ENCODE measurements at regions not wholly inside any gene's neighbourhood (a gene's known extent, or its start where the extent isn't known, plus 50 kb on each side); places are given as distances from the start of the nearest gene placed in this dataset.

DNA sequence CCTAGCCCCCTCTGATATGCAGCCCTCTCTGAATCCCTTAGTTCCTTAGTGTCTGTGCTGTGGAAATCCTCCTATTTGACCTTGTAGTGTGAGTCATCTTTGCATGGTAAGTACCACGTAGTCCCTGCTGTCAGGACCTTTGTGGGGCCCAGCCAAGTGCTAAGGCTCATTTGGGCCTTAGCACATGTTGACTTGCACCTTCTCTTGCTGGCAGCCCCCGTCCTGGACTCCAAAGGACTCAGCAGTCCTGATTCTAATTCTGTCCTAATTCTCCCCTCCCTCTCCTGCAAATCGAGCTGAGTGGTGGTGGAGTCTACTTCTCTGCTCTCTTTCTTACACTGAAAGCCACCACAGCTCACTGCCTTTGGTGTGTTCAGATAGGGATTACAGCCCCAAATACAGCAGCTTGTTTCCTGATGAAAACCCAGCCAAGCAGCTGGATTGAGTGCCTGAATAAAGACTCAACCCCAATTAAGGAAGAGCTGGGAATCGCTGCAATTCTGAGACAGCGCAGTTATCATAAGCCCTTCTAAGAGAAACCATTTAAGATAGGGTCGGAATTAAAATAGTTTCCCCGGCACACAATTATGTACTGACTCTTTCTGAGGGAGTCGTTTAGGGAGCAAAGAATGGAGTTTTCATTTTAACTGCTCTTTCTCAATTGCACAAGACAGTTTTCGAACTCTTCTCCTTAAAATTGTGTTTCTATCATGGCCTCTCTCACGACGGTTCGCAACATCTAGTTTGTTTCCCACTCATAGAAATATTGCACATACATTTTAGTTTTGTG is 215.6 kb upstream of the TNP1 start:
- DNase-seq (ENCODE audit: low read depth in 1 of 2, low spot score in 1 of 2): no peak

DNA sequence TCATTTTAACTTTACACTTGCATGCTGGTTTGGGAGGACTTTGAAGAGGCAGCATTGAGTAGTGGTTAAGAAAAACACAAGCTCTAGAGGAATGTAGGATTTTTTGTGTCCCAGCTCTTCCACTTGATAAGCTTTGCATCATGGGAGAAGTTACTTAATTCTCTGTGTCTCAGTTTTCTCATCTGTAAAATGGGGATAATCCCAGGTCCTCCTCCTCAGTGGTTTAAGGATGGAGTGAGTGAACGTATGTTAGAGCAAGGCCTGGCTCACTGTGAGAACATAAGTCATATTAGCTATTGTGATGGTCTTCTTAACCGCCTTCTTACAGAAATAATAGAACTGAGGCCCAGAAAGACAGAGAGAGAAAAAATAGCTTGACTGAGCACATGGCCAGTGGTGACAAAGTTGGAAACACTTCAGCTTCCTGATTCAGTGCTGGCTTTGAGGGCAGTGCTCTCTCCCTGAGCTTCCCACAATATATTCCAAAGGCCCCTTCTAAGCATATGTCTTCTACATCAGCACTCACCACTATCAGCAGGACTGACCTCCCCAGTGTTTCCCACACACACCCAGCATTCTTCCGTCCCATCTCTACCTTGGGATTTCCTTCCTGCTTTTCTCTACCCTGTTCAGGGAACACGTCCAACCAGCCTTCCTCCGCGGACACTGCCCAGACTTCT is 214.9 kb upstream of the TNP1 start:
- DNase-seq (ENCODE audit: low read depth in 1 of 2, low spot score in 1 of 2): no peak

DNA sequence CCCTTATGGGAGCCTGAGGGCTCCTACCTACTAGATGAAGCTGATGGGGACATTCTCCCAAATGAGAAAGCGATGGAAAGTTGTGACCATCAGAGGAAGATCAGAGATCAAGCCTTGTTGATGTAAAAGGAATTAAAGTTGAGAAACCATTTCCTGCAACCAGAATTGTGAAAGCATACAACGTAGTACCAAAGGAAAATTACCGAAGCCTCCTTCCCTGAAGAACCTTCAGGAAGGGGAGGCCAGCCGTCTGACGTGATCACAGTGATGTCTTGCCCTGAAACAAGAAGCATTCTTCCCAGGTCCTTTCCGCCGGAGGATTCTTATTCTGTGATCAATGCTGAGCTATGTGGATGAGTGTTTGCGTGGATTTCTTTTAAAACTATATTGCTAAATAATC is 211.6 kb upstream of the TNP1 start:
- DNase-seq (ENCODE audit: low read depth in 1 of 2, low spot score in 1 of 2): no peak

DNA sequence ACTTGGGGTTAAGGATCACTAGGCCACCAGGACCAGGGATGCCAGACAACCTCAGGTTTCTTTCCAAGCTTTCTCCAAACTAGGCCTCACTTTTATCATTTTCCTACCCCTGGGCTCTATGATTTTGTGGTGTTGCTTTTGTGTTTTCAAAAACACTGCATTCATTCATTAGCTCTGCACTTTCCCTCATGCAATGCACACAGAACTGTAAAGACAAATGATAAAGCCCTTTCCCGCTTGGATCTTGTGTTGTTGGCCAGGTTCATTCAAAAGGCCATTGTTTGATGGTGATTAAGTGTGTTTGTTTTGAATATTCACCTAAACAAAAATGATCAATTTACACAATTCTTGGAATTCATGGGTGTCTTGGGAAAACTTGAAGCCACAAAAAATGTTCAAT is 210.7 kb upstream of the TNP1 start:
- DNase-seq (ENCODE audit: low read depth in 1 of 2, low spot score in 1 of 2): no peak

DNA sequence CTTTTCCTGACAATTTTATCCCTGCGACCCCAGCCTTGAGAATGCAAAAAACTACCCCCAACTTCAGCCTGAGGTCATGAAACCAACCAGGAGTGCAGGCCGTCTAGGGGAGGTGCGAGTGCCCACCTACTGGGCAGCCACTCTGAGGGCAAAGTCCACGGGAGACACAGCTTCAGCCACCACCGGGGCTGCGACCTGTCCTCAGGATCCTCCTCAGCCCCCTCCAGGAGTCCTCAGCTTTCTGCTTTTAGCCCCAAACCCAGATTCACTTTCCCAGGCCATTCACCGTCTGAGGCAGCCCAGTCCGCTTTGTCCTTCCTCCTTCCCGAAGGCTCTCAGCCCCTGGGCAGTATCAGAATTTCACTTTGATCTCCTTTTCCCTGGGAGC is 210.2 kb upstream of the TNP1 start:
- no peak for DNase-seq (ENCODE audit: low read depth in 1 of 2, low spot score in 1 of 2)

DNA sequence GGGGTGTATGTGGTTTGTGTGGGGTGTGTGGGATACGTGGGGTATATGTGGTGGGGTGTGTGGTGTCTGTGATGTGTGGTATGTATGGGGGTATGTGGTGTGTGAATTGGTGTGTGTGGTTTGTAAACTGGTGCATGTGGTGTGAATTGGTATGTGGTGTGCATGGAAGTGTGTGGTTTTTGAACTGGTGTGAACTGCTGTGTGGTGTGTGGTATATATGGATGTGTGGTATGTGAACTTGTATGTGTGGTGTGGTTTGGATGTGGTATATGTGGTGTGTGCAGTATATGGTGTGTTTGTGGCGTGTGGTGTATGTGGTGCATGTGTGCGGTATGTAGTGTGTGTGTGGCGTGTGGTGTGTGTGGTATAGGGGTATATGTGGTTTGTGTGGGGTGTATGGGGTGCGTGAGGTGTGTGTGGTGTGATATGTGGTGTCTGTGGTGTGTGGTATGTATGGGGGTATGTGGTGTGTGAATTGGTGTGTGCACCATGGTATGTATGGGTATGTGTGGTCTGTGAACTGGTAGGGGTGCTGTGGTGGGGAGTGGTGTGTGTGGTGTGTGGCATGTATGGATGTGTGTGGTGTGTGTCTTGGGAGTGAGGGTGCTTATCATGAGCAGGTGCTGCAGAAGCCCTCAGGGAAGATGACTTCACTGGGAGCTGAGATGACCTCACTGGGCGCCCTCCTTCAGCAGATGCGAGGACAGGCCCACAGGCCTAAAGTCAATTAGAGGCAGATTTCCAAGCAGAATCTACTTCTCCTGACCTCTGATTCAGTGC is 209.6 kb upstream of the TNP1 start:
- DNase-seq (ENCODE audit: low read depth in 1 of 2, low spot score in 1 of 2): no peak

DNA sequence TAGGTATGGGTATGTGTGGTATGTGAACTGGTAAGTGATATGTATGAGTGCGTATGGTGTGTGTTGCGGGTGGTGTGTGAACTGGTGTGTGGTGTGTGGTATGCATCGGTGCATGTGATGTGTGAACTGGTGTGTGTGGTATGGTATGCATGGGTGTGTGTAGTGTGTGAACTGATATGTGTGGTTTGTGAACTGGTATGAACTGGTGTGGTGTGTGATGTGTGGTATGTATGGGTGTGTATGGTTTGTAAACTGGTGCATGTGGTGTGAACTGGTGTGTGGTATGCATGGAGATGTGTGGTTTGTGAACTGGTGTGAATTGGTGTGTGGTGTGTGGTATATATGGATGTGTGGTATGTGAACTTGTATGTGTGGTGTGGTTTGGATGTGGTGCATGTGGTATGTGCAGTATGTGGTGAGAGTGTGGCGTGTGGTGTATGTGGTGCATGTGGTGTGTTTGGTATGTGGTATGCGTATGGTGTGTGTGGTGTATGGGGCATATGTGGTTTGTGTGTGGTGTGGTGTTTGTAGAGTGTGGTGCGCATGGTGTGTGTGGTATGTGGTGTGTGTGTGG is 208.9 kb upstream of the TNP1 start:
- no peak for DNase-seq (ENCODE audit: low read depth in 1 of 2, low spot score in 1 of 2)

DNA sequence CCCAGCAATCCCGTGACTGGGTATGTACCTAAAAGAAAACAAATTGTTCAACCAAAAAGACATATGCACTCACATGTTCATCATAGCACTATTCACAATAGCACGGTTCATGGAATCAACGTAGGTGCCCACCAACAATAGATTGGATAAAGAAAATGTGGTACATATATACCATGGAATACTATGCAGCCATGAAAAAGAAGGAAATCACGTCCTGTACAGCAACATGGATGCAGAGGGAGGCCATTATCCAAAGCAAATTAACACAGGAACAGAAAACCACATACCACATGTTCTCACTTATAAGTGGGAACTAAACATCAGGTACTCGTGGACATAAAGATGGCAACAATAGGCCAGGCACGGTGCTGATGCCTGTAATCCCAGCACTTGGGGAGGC is 207.9 kb upstream of the TNP1 start:
- DNase-seq (ENCODE audit: low read depth in 1 of 2, low spot score in 1 of 2): no peak

DNA sequence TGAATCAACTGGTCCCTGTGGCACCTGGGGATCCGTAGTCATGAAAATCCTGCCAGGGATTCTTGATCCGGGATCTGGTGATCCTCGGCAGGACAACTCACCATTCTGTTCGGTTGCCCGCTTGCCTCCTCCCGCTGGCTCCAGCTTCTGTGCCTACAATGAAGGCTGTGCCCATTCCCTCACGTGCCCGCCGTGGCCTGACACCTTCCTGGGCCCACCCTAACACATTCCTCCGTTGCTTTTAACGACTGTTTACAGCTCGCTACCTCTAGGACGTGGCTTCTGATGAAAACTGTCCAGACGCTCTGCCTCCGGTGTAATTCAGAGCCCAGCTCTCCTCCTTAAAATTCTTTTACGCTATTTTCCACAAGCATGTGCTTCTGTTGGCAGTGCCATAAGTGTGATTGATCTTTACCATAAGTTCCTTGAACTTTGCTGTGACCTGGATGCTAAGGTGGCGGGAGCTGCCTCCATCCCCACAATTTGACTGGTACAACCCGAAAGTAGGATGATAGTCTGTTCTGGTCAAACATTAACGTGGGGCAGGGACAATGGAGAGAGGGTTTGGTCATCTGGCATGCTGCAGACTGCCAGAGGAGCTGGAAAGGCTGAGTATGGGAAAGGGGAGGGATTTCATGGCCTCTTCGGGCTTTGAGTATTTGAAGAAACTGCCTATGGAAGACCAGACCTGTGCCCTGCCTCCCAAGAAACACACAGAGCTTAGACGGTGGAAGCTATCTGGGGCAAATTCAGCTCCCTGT is 206.8 kb upstream of the TNP1 start:
- no peak for DNase-seq (ENCODE audit: low read depth in 1 of 2, low spot score in 1 of 2)

DNA sequence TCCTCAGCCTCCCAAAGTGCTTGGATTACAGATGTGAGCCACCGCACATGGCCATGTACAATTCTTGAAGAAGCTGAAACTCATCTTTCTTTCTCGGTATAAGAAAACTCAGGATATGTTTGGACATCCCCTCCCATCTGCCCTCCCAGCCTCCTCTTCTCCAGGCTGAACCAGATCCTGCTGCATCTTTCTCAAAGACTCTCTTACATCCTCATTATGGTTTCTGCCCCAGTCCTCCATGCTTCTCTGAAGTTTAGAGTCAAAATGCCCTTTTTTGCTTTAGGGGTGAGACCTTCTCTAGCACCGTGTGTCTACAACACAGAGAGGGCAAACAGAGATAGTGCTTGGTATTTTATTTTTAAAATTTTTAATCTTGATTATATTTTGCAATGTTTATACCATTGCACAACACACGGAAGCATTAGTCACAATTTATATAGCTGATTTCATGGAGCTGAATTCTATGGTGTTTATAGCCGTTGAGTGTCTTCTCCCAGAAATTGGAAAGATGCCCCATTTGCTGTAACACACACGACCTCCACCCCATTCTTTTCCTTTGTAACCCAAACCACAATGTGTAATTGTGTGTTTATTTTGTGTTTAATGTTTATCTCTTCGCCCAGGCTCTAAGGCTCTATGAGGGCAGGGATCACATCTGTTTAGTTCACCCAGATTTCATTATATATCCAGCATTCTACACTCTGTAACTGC is 206.0 kb upstream of the TNP1 start:
- DNase-seq (ENCODE audit: low read depth in 1 of 2, low spot score in 1 of 2): no peak

DNA sequence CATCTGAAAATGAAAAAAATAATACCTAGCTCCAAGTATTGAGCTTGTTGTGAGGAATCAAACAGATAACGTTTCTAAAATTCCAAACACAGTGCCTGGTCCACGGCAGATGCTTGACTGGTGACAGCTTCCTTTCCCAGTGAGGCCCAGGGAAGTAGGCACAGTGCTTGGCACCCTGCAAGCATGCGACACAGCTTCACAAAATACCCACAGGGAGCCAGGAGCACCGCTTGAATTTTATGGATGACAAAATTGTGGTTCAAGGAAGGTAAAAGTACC is 205.1 kb upstream of the TNP1 start:
- no peak for DNase-seq (ENCODE audit: low read depth in 1 of 2, low spot score in 1 of 2)

DNA sequence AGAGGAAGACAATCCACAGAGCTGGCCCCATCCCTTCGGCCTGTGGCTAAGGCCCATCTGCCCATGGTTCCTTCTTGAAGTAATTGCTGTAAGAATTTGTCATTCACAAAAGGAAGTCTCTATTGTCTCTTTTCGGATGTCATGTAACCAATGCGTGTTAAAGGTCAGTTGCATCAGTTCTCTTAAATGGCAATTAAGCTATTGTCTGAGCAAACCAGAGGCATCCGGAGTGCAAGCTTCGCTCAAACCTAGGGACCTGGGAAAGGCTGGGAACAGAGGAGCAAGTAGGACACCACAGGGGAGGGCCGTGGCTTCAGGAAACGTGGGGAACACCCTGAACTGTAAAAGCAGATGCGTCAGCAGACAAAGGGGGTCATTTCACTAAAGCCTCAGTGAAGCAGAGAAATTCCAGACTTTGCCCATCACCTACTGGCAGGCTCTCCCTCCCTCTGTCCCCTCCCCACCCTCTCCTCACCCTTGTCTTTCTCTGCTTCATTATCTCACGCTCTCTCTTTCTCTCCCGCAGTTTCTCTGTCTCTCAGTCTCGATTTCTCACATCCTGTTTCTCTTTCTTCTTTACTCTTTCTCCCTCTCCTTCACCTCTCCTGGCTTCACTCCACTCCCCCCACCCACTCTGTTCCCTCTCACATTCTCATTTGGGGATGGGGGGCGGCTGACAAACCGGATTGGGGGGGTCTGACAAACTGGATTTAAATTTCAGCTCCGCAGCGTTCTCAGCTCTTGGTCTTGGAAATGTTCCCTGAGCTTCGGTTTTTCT is 204.6 kb upstream of the TNP1 start:
- DNase-seq (ENCODE audit: low read depth in 1 of 2, low spot score in 1 of 2): no peak

DNA sequence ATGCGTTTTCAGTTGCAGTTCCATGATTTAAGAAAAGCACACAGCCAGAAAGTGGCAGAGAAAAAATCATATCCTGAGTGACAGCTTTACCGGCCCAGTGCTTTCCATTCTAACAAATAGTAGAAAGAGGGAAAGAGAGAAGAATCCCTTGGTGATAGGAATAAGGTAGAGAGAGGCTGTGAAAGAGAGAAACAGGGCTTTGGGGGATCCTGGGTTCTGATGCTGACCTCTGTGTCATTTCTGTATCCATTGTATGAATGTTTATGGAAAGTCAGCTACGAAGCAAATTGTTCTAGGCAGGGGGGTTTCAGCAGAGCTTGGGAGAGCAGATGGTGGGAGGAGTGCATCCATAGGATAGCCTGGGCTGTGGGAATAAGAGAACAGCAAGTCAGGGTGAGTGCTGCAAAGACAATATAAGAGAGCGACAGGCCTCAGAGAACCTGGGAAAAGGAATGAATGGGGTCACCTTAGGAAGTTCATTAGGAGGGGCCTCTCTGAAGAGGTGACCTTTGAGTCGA is 203.4 kb upstream of the TNP1 start:
- no peak for DNase-seq (ENCODE audit: low read depth in 1 of 2, low spot score in 1 of 2)

DNA sequence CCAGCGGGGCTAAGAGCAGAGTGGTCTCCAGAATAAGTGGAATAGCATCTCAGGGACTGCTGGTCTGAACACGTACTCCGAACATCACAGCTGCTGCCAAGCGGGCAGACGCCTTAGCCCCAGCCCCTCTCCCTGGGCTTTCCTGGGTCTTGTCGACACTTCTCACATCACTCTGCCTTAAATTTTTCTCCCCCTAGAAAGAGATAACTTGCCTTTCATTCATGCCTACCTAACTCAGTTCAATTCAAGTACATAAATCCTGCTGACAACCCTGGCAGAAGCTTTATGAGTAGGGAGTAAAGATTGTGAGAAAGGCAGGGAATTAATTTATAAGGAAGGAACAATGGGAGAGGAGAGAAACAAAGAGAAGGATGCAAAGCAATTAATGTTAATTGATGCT is 202.9 kb upstream of the TNP1 start:
- no peak for DNase-seq (ENCODE audit: low read depth in 1 of 2, low spot score in 1 of 2)

DNA sequence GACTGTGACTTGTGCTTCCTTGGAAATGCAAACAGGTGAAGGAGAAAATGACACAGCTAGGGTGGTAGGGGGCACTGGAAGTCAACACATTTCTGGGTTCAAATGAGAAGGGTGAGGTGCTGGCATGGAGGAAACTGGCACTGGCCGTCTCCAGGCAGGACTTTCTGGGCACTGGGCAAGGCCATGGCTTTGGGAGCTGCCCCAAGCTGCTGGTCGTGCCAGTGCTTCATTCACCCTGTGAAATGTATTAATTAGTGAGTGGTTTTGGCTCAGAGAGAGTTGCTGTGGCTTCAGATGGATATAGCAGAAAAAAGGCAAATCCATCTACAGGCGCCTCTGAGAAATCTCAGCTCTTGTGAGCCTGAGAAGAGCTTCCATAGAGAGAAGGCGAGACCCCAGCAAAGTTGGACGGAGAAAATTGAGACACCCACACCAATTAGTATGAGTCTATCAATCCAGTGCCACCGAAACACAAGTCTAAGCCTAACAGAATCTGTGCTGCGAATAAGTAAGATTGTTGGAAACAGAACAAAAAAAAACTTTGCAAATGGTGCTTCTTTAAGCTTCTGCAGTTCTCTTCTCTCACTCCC is 202.1 kb upstream of the TNP1 start:
- DNase-seq (ENCODE audit: low read depth in 1 of 2, low spot score in 1 of 2): no peak

DNA sequence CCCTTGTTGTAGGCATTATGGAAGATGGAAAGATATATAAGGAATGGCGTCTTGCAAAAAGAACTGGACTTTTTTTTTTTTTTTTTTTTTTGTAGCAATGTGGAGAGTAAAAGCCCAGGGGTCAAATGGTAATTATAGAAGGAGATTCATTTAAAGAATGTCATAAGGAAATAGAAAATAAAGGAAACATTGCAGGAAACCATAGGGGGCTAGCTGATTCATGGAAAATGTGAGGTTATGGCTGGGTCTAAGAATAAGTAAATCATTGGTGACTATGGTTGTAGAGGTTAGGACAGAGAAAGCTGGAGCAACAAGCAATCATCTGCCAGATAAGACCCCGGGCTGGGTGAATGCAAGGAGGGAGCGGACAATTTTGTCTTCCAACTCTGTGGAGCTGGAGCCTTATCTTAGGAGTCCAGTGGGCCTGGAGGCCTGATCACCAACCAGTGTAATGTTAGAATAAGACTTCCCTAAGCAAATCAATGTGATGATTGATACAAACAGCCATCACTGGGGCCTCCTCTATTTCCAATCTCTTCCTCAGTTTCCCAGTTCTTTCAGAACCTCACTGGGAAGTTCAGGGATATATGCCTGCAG is 201.2 kb upstream of the TNP1 start:
- DNase-seq (ENCODE audit: low read depth in 1 of 2, low spot score in 1 of 2): no peak

DNA sequence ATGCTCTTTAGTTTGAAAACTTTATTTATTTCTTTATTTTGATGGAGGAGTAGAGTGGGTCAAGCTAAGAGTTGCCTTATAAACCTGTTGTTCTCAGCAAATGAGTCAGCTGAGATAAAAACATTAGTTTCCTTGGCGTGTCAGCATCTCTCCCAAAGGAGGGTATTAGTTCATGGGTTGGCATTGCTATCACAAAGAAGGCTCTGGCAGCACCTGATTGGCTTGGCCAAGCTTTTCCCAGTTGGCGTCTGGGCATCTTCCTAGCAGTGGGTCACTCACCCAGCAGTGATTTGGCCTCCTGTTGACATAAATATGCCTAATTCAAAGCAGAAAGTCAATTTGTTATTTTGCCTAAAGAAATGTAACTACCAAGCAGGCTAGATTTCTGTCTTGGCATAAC is 200.7 kb upstream of the TNP1 start:
- no peak for DNase-seq (ENCODE audit: low read depth in 1 of 2, low spot score in 1 of 2)

DNA sequence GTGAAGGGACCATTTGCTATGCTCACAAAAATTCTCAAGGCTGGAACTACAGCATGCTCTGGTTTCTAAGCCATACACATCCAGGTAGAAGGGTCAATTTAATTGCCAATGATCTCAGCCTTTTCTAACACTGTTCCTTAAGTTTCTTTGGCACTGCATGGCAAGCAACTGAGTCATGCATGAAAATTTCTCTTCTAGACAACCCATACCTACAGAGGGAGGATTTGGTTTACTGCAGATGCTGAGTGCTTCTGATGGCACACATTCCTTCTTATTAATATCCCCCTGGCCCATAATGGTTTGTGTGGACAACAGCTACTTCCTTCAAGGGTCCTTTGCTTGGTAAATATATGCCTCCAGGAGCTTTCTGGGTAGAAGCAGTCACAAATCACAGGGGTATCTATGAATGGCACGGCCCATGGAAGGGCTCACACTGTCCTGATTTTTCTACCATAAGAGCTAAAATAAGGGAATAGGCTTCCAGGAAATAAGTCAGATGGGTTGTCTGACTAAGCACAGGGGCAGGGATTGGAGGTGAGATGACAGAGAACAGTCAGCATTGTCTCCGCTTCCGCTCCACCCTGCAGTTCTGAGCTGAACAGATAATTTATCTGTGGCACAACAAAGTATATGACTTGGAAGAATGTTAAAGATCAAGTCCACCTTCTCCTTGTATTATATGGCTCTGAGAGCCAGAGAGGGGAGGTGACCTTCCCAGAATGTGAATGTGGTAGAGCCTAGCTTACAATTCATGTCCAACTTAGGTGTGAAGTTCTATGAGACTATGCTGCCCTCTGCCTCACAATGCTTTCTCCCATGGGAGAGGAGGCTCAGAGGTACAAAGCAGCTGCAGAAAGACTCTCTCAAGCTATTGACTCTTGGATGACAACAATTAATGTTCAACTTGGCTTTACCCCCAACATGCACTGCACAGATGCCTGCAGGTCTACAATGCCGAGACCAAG is 199.2 kb upstream of the TNP1 start:
- DNase-seq (ENCODE audit: low read depth in 1 of 2, low spot score in 1 of 2): no peak

Data from activated T-helper 1 cell treated with anti-CD3 and anti-CD28 coated beads, Interleukin-2, amount 50 U/mL, for 16 hours (primary cell).